Keratinocyte (primary cell): ENCODE measurements at regions not wholly inside any gene's neighbourhood (a gene's known extent, or its start where the extent isn't known, plus 50 kb on each side); places are given as distances from the start of the nearest gene placed in this dataset.

ENCODE experiments used
- DNase-seq: peaks from one replicate; pipeline ENCODE4 v3.0.0-alpha.2; 2011; ENCODE audit warnings: low read depth, missing footprints, low spot score
- FAIRE-seq: peaks from 2 replicates; lab custom pipeline; 2011; peaks lifted over from hg19 to GRCh38; lab: Jason Lieb, UNC
- H2AFZ ChIP-seq: 2 replicates; pipeline ENCODE4 v1.6.0; 2012; ENCODE audit warnings: low read length, control low read depth, inconsistent platforms; ENCODE audit not compliant: control insufficient read depth
- H3K27ac ChIP-seq: 2 replicates; pipeline ENCODE4 v1.5.1; 2011; ENCODE audit warnings: low read length; ENCODE audit not compliant: control insufficient read depth, insufficient read depth
- H3K27me3 ChIP-seq: 3 replicates; pipeline ENCODE4 v1.6.0; 2011; ENCODE audit warnings: low read length; ENCODE audit not compliant: control insufficient read depth, insufficient read depth; ENCODE audit errors: extremely low read depth
- H3K36me3 ChIP-seq, 2 experiments: 2 replicates in 1 of 2; 3 replicates in 1 of 2; pipeline ENCODE4 v1.5.1; 2011; ENCODE audit warnings: low read length in 2 of 2, mild to moderate bottlenecking in 1 of 2; ENCODE audit not compliant: control insufficient read depth in 2 of 2, insufficient read depth in 2 of 2; ENCODE audit errors: extremely low read depth in 1 of 2
- H3K4me1 ChIP-seq: 3 replicates; pipeline ENCODE4 v1.5.1; 2011; ENCODE audit warnings: low read length; ENCODE audit not compliant: control insufficient read depth, insufficient read depth; ENCODE audit errors: extremely low read depth
- H3K4me2 ChIP-seq: 3 replicates; pipeline ENCODE4 v1.6.0; 2011; ENCODE audit warnings: low read depth, low read length; ENCODE audit not compliant: control insufficient read depth, insufficient read depth; ENCODE audit errors: extremely low read depth
- H3K4me3 ChIP-seq, 3 experiments: fragments of 200-600 bp in 1 of 3; sonication (generic) in 1 of 3; 2 replicates in 2 of 3; 3 replicates in 1 of 3; pipeline ENCODE4 v1.5.1; 2011 to 2016; ENCODE audit warnings: low read length in 3 of 3, mild to moderate bottlenecking in 3 of 3, control low read depth in 2 of 3, inconsistent platforms in 1 of 3, low read depth in 1 of 3, mixed read lengths in 1 of 3, mixed run types in 1 of 3, moderate library complexity in 1 of 3; ENCODE audit not compliant: control insufficient read depth in 2 of 3, insufficient read depth in 2 of 3; ENCODE audit errors: extremely low read depth in 1 of 3
- H3K79me2 ChIP-seq: 2 replicates; pipeline ENCODE4 v1.6.0; 2012; ENCODE audit warnings: low read length; ENCODE audit not compliant: control insufficient read depth, insufficient read depth
- H3K9ac ChIP-seq: 3 replicates; pipeline ENCODE4 v1.6.0; 2011; ENCODE audit warnings: low read length; ENCODE audit not compliant: control insufficient read depth, insufficient read depth; ENCODE audit errors: extremely low read depth
- H3K9me1 ChIP-seq: 3 replicates; pipeline ENCODE4 v1.6.0; 2011; ENCODE audit warnings: low read length; ENCODE audit not compliant: control insufficient read depth, insufficient read depth; ENCODE audit errors: extremely low read depth
- H3K9me3 ChIP-seq: 2 replicates; pipeline ENCODE4 v1.5.1; 2012; ENCODE audit warnings: low read depth, low read length; ENCODE audit not compliant: control insufficient read depth
- H4K20me1 ChIP-seq: 3 replicates; pipeline ENCODE4 v1.6.0; 2011; ENCODE audit warnings: low read length; ENCODE audit not compliant: control insufficient read depth, insufficient read depth; ENCODE audit errors: extremely low read depth
- CTCF ChIP-seq, 3 experiments: IDR thresholded peaks in 1 of 3; conservative IDR thresholded peaks in 1 of 3; optimal IDR thresholded peaks in 1 of 3; 2 replicates in 2 of 3; 3 replicates in 1 of 3; pipeline versions ENCODE3 to v1.5.1; 2011; ENCODE audit warnings: low read length in 3 of 3, mild to moderate bottlenecking in 3 of 3, moderate library complexity in 2 of 3, control low read depth in 1 of 3, inconsistent platforms in 1 of 3; ENCODE audit not compliant: insufficient read depth in 2 of 3; ENCODE audit errors: extremely low read depth in 1 of 3
- EZH2 ChIP-seq: IDR thresholded peaks from one replicate; pipeline ENCODE4 v1.6.1; 2012; ENCODE audit warnings: inconsistent platforms, mild to moderate bottlenecking, low read length, moderate library complexity
- dilution Hi-C: fragments of 300-500 bp; cut with MboI; formaldehyde crosslinking; loops from one replicate; pipeline ENCODE4 v1.7.0; 2020; ENCODE audit warnings: low sequenced_read_pairs; ENCODE audit not compliant: extremely low pct_ligation_motif_present

- FAIRE-seq, result no peak
- TF ChIP-seq CTCF (optimal IDR thresholded peaks at IDR 0.05 in 1 of 3, IDR thresholded peaks at IDR 0.05 in 1 of 3, conservative IDR thresholded peaks at IDR 0.05 in 1 of 3; ENCODE audit: extremely low read depth in 1 of 3, insufficient read depth in 2 of 3, low read length in 3 of 3) (no peak), EZH2 (no peak)
- Histone ChIP-seq H3K9me3 (no peaks in the 10 kb centered on the region), H3K27me3 (peaks cover 4% of the 10 kb centered on the region), H3K4me1 (peaks cover 3% of the 10 kb centered on the region), H3K9ac (no peak overlapping the region), H2AFZ (no peak overlapping the region), H4K20me1 (no peaks in the 10 kb centered on the region), H3K4me3 (no peak overlapping the region), H3K79me2 (no peaks in the 10 kb centered on the region), H3K4me2 (no peak overlapping the region), H3K27ac (no peak overlapping the region), H3K9me1 (no peaks in the 10 kb centered on the region), H3K36me3 (no peaks in the 10 kb centered on the region)
- DNase-seq, result no peak
- dilution Hi-C loops, result no loop called here
Observed at GRCh38 chr9:129554649-129555048, 66.3 kb downstream of the C9orf50 start.

GRCh38 chr9:129553277-129553676, 67.6 kb downstream of the C9orf50 start:
- no peak for FAIRE-seq
- Histone ChIP-seq H3K4me1 (peaks cover 3% of the 10 kb centered on the region), H3K27ac (no peak overlapping the region), H3K27me3 (peaks cover 4% of the 10 kb centered on the region), H3K4me2 (no peak overlapping the region), H3K9me3 (no peaks in the 10 kb centered on the region), H2AFZ (no peak overlapping the region), H3K36me3 (no peaks in the 10 kb centered on the region), H3K4me3 (no peak overlapping the region), H4K20me1 (no peaks in the 10 kb centered on the region), H3K79me2 (no peaks in the 10 kb centered on the region), H3K9me1 (no peaks in the 10 kb centered on the region), H3K9ac (no peak overlapping the region)
- no peak for DNase-seq
- dilution Hi-C loops, result no loop called here
- TF ChIP-seq EZH2, result no peak
- TF ChIP-seq CTCF (optimal IDR thresholded peaks at IDR 0.05 in 1 of 3, IDR thresholded peaks at IDR 0.05 in 1 of 3, conservative IDR thresholded peaks at IDR 0.05 in 1 of 3; ENCODE audit: extremely low read depth in 1 of 3, insufficient read depth in 2 of 3, low read length in 3 of 3), result no peak
